B cell (primary cell): ENCODE measurements at regions not wholly inside any gene's neighbourhood (a gene's known extent, or its start where the extent isn't known, plus 50 kb on each side); places are given as distances from the start of the nearest gene placed in this dataset.

ENCODE experiments used
- ATAC-seq: fragments of 200-7000 bp; cut with Tn5 transposase; one replicate; pipeline ENCODE4 v1.10.0; 2021; ENCODE audit warnings: low read depth, mild to moderate bottlenecking, moderate number of reproducible peaks, moderate library complexity
- CTCF ChIA-PET: fragments of 350-600 bp; sonication (Branson Sonifier 250); formaldehyde crosslinking; loops from one replicate; lab custom pipeline; 2021; ENCODE audit warnings: antibody characterized with exemption, inconsistent platforms; lab: Charles Lee
- POLR2A ChIA-PET: fragments of 350-600 bp; sonication (Branson Sonifier 250); formaldehyde crosslinking; loops from one replicate; lab custom pipeline; 2021; ENCODE audit warnings: antibody characterized with exemption; lab: Charles Lee
- DNase-seq: peaks from one replicate; pipeline ENCODE4 v3.0.0; 2013
- H2AFZ ChIP-seq: 2 replicates; pipeline ENCODE4 v1.6.1; 2012; ENCODE audit warnings: mild to moderate bottlenecking, low read depth, low read length; ENCODE audit not compliant: insufficient read depth, poor library complexity, severe bottlenecking
- H3K27ac ChIP-seq, 2 donors: 1 replicate in 1 of 2; 2 replicates in 1 of 2; pipeline ENCODE4 v1.5.1; 2012 to 2013; ENCODE audit warnings: low read length in 2 of 2, mild to moderate bottlenecking in 2 of 2, moderate library complexity in 1 of 2
- H3K27me3 ChIP-seq, 4 experiments: fragments of 200-600 bp in 1 of 4; sonication (generic) in 1 of 4; replicated peaks in 1 of 4; 1 replicate in 2 of 4; 2 replicates in 2 of 4; pipeline versions ENCODE4 v1.6.1 to v1.7.0; 2013 to 2016; ENCODE audit warnings: low read length in 3 of 4, mild to moderate bottlenecking in 2 of 4, mixed read lengths in 1 of 4, moderate library complexity in 1 of 4; ENCODE audit not compliant: insufficient read depth in 4 of 4, control insufficient read depth in 3 of 4; ENCODE audit errors: control extremely low read depth in 1 of 4
- H3K36me3 ChIP-seq, 2 experiments: replicated peaks in 1 of 2; 1 replicate in 1 of 2; 2 replicates in 1 of 2; pipeline versions ENCODE4 v1.6.1 to v1.7.1; 2013; ENCODE audit warnings: low read length in 1 of 2; ENCODE audit not compliant: insufficient read depth in 2 of 2, control insufficient read depth in 1 of 2; ENCODE audit errors: control extremely low read depth in 1 of 2, extremely low read depth in 1 of 2
- H3K4me1 ChIP-seq, 2 donors: fragments of 200-600 bp in 1 of 2; sonication (generic) in 1 of 2; 1 replicate in 1 of 2; 2 replicates in 1 of 2; pipeline versions ENCODE4 v1.5.1 to v1.6.1; 2013 to 2017; ENCODE audit warnings: low read length in 2 of 2; ENCODE audit not compliant: control insufficient read depth in 2 of 2, insufficient read depth in 2 of 2
- H3K4me2 ChIP-seq: replicated peaks from 2 replicates; pipeline ENCODE3; 2012; ENCODE audit warnings: mild to moderate bottlenecking, low read depth, low read length; ENCODE audit not compliant: poor library complexity, severe bottlenecking
- H3K4me3 ChIP-seq, 5 experiments: fragments of 200-600 bp in 1 of 5; sonication (generic) in 1 of 5; 1 replicate in 3 of 5; 2 replicates in 2 of 5; pipeline versions ENCODE4 v1.5.1 to v1.7.0; 2011 to 2016; ENCODE audit warnings: low read length in 4 of 5, mild to moderate bottlenecking in 4 of 5, low read depth in 2 of 5, control low read depth in 1 of 5, moderate library complexity in 1 of 5; ENCODE audit not compliant: insufficient read depth in 1 of 5; ENCODE audit errors: control extremely low read depth in 1 of 5, extremely low read depth in 1 of 5
- H3K79me2 ChIP-seq: fragments of 200-600 bp; sonication (generic); one replicate; pipeline ENCODE4 v1.6.0; 2016; ENCODE audit warnings: low read length; ENCODE audit not compliant: control insufficient read depth, insufficient read depth
- H3K9ac ChIP-seq: fragments of 200-600 bp; sonication (generic); 2 replicates; pipeline ENCODE4 v1.6.1; 2017; ENCODE audit warnings: mild to moderate bottlenecking, low read length, moderate library complexity
- H3K9me3 ChIP-seq, 3 donors: one replicate each; pipeline versions ENCODE4 v1.6.1 to v1.7.1; 2013; ENCODE audit warnings: low read length in 2 of 3; ENCODE audit not compliant: control insufficient read depth in 2 of 3, insufficient read depth in 1 of 3; ENCODE audit errors: control extremely low read depth in 1 of 3
- H4K20me1 ChIP-seq: 2 replicates; pipeline ENCODE4 v1.6.0; 2012; ENCODE audit warnings: mild to moderate bottlenecking, low read length; ENCODE audit not compliant: insufficient read depth, control insufficient read depth, poor library complexity, severe bottlenecking
- H3K27ac Mint-ChIP-seq: one replicate; pipeline ENCODE4 v1.8.0; 2021; ENCODE audit warnings: mixed read lengths
- H3K27me3 Mint-ChIP-seq: one replicate; pipeline ENCODE4 v1.8.0; 2021; ENCODE audit warnings: mixed read lengths
- H3K4me1 Mint-ChIP-seq: one replicate; pipeline ENCODE4 v1.8.0; 2021; ENCODE audit warnings: mixed read lengths
- H3K4me3 Mint-ChIP-seq: one replicate; pipeline ENCODE4 v1.8.0; 2021; ENCODE audit warnings: mixed read lengths
- H3K9me3 Mint-ChIP-seq: one replicate; pipeline ENCODE4 v1.8.0; 2022; ENCODE audit warnings: mixed read lengths; ENCODE audit not compliant: insufficient read depth
- CTCF ChIP-seq: fragments of 200-600 bp; IDR thresholded peaks from one replicate; pipeline ENCODE4 v1.8.0; 2022; ENCODE audit warnings: antibody characterized with exemption, mild to moderate bottlenecking
- EZH2 ChIP-seq: IDR thresholded peaks from 2 replicates; pipeline ENCODE4 v1.6.1; 2012; ENCODE audit warnings: borderline replicate concordance, low read depth, mild to moderate bottlenecking, moderate library complexity, low read length; ENCODE audit not compliant: insufficient read depth, poor library complexity, severe bottlenecking
- WGBS: methylation state at CpG from one replicate; pipeline ENCODE4 v1.1.5; 2013; ENCODE audit warnings: missing lambda C conversion rate; ENCODE audit not compliant: insufficient coverage; 5-methylcytosine and 5-hydroxymethylcytosine counted together
- intact Hi-C: fragments of 100-400 bp; cut with micrococcal nuclease; formaldehyde crosslinking; loops from one replicate; pipeline ENCODE4 v1.10.0; 2022

GRCh38 chr2:83596592-83597282 is 862.3 kb downstream of the SUCLG1 start:
- ChIA-PET CTCF (no interaction called here), POLR2A (no interaction called here)
- H3K9ac ChIP-seq = no peak overlapping the region
- H2AFZ ChIP-seq = no peak overlapping the region
- no peaks in the 10 kb centered on the region for H3K36me3 ChIP-seq
- no CpG with 5 or more reads among the region's 1 CpG for WGBS
- ATAC-seq (no peak), DNase-seq (no peak)
- intact Hi-C loops = no loop called here
- no peaks in the 10 kb centered on the region for H3K4me1 ChIP-seq
- H3K4me2 ChIP-seq = no peak overlapping the region
- no peaks in the 10 kb centered on the region for H3K4me1 Mint-ChIP-seq
- TF ChIP-seq CTCF = no peak
- TF ChIP-seq EZH2 = no peak
- H3K9me3 Mint-ChIP-seq = no peaks in the 10 kb centered on the region
- H3K4me3 ChIP-seq = no peak overlapping the region
- no peaks in the 10 kb centered on the region for H4K20me1 ChIP-seq
- H3K27ac ChIP-seq = no peak overlapping the region
- no peak overlapping the region for H3K27ac Mint-ChIP-seq
- H3K4me3 Mint-ChIP-seq = no peak overlapping the region
- no peaks in the 10 kb centered on the region for H3K27me3 Mint-ChIP-seq
- H3K79me2 ChIP-seq = no peaks in the 10 kb centered on the region
- no peaks in the 10 kb centered on the region for H3K9me3 ChIP-seq
- no peaks in the 10 kb centered on the region for H3K27me3 ChIP-seq

- Mint-ChIP-seq H3K9me3 (no peaks in the 10 kb centered on the region), H3K27ac (no peak overlapping the region), H3K4me3 (no peak overlapping the region), H3K4me1 (no peaks in the 10 kb centered on the region), H3K27me3 (no peaks in the 10 kb centered on the region)
- H3K79me2 ChIP-seq = no peaks in the 10 kb centered on the region
- no peak overlapping the region for H3K4me2 ChIP-seq
- no peak overlapping the region for H3K4me3 ChIP-seq
- intact Hi-C loops = no loop called here
- H2AFZ ChIP-seq = no peak overlapping the region
- no peaks in the 10 kb centered on the region for H3K4me1 ChIP-seq
- WGBS = 100% methylated on average over 1 of the region's 3 CpGs
- H3K9me3 ChIP-seq = no peaks in the 10 kb centered on the region
- DNase-seq (no peak), ATAC-seq (no peak)
- H3K27me3 ChIP-seq = no peaks in the 10 kb centered on the region
- no peaks in the 10 kb centered on the region for H3K36me3 ChIP-seq
- H4K20me1 ChIP-seq = no peaks in the 10 kb centered on the region
- no peak for TF ChIP-seq CTCF
- no peak for TF ChIP-seq EZH2
- CTCF ChIA-PET = no interaction called here
- H3K27ac ChIP-seq = no peak overlapping the region
- POLR2A ChIA-PET = no interaction called here
- no peak overlapping the region for H3K9ac ChIP-seq
Measured at GRCh38 chr2:83595926-83596325, 863.2 kb downstream of the SUCLG1 start.
